SK-N-SH treated with all-trans-retinoic acid at 6 μM for 48 hours (cell line): ENCODE measurements at regions not wholly inside any gene's neighbourhood (a gene's known extent, or its start where the extent isn't known, plus 50 kb on each side); places are given as distances from the start of the nearest gene placed in this dataset.
"Not testable (repeated sequence)": the region's sequence is repeated elsewhere in the genome, so short reads cannot be mapped to it uniquely, and the experiment has no call there.

ENCODE experiments used
- ARNTL ChIP-seq: fragments of 450-650 bp; formaldehyde crosslinking; IDR thresholded peaks from 2 replicates; pipeline ENCODE4 v1.5.0; 2020; ENCODE audit warnings: low read depth, mild to moderate bottlenecking, moderate library complexity, borderline replicate concordance
- CREB5 ChIP-seq: fragments of 250-450 bp; sonication (Bioruptor Pico); IDR thresholded peaks from 2 replicates; pipeline ENCODE4 v1.5.1; 2020; ENCODE audit warnings: low read depth, mild to moderate bottlenecking, moderate library complexity
- CSDC2 ChIP-seq: fragments of 250-450 bp; sonication (Bioruptor Pico); IDR thresholded peaks from 2 replicates; pipeline ENCODE4 v1.5.0; 2020; ENCODE audit warnings: mild to moderate bottlenecking, moderate library complexity
- RARB ChIP-seq: fragments of 250-450 bp; sonication (Bioruptor Pico); IDR thresholded peaks from 2 replicates; pipeline ENCODE4 v1.8.0; 2021; ENCODE audit warnings: mild to moderate bottlenecking, moderate library complexity
- TCF4 ChIP-seq: fragments of 250-450 bp; sonication (Bioruptor Pico); IDR thresholded peaks from 2 replicates; pipeline ENCODE4 v1.8.0; 2021; ENCODE audit warnings: mild to moderate bottlenecking, moderate library complexity, borderline replicate concordance
- ZC3H10 ChIP-seq: fragments of 250-450 bp; sonication (Bioruptor Pico); IDR thresholded peaks from 2 replicates; pipeline ENCODE4 v1.5.1; 2021; ENCODE audit warnings: mild to moderate bottlenecking, moderate library complexity
- TF ChIP-seq, protein P1 (sequence below): fragments of 250-450 bp; sonication (Bioruptor Pico); IDR thresholded peaks from 2 replicates; pipeline ENCODE4 v1.8.0; 2021; ENCODE audit warnings: low read depth, mild to moderate bottlenecking, moderate library complexity, borderline replicate concordance

- not testable (repeated sequence) for TF ChIP-seq TCF4 (CRISPR knock-in tag); ARNTL (CRISPR knock-in tag); ZC3H10; CSDC2 (CRISPR knock-in tag); RARB (CRISPR knock-in tag); CREB5 (CRISPR knock-in tag)
- TF ChIP-seq, protein P1, sequence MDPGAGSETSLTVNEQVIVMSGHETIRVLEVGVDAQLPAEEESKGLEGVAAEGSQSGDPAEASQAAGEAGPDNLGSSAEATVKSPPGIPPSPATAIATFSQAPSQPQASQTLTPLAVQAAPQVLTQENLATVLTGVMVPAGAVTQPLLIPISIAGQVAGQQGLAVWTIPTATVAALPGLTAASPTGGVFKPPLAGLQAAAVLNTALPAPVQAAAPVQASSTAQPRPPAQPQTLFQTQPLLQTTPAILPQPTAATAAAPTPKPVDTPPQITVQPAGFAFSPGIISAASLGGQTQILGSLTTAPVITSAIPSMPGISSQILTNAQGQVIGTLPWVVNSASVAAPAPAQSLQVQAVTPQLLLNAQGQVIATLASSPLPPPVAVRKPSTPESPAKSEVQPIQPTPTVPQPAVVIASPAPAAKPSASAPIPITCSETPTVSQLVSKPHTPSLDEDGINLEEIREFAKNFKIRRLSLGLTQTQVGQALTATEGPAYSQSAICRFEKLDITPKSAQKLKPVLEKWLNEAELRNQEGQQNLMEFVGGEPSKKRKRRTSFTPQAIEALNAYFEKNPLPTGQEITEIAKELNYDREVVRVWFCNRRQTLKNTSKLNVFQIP = not testable (repeated sequence)
Measured at GRCh38 chr10:121669840-121670239, 71.6 kb upstream of the FGFR2 start.
